ENCODE measurements at regions not wholly inside any gene's neighbourhood (a gene's known extent, or its start where the extent isn't known, plus 50 kb on each side); places are given as distances from the start of the nearest gene placed in this dataset.

- ATAC-seq (no peak), DNase-seq (no peak)
- Histone ChIP-seq H3K4me1 (no peaks in the 10 kb centered on the region), H3K9me3 (no peaks in the 10 kb centered on the region), H3K27ac (no peak overlapping the region), H3K36me3 (no peaks in the 10 kb centered on the region), H3K27me3 (no peaks in the 10 kb centered on the region), H3K4me3 (no peak overlapping the region)
- intact Hi-C loops (cut with DNase I) = no loop called here
- WGBS (ENCODE audit: insufficient coverage, low coverage, low lambda C conversion rate, missing lambda C conversion rate) = 68% methylated on average over 5 of the region's 6 CpGs
- TF ChIP-seq POLR2A (IDR thresholded peaks at IDR 0.05) (no peak), CTCF (IDR thresholded peaks at IDR 0.05) (no peak)
Measured at GRCh38 chr7:26042237-26042636, 109.8 kb upstream of the NFE2L3 start.

GRCh38 chr7:26043801-26044200 lies 108.2 kb upstream of the NFE2L3 start:
- no peak overlapping the region for H3K4me3 ChIP-seq
- ATAC-seq = no peak
- intact Hi-C loops (cut with DNase I) = no loop called here
- H3K9me3 ChIP-seq = no peaks in the 10 kb centered on the region
- H3K27ac ChIP-seq = no peak overlapping the region
- WGBS (ENCODE audit: insufficient coverage, low coverage, low lambda C conversion rate, missing lambda C conversion rate) = 73% methylated on average over 7 of the region's 7 CpGs
- no peak for TF ChIP-seq CTCF (IDR thresholded peaks at IDR 0.05)
- no peaks in the 10 kb centered on the region for H3K36me3 ChIP-seq
- no peak for DNase-seq
- H3K27me3 ChIP-seq = no peaks in the 10 kb centered on the region
- no peaks in the 10 kb centered on the region for H3K4me1 ChIP-seq

DNA sequence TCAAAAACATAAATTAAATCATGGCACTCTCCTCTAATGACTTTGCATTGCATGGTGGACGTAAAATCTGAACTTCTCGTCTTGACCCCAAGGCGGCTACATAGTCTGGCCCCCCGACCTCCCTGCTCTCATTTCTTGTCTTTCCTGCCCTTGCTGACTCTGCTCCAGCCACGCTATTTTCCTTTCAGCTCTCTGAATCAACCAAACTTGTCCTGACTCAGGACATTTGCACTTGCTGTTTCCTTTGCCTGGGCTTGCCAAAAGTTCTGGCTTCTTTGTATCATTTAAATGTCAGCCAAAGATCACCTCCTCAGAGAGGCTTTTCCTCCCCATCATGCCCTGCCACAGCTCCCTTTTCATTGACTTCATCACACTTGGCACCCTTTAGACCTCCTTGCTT lies 107.7 kb upstream of the NFE2L3 start:
- WGBS (ENCODE audit: insufficient coverage, low coverage, low lambda C conversion rate, missing lambda C conversion rate) = 63% methylated on average over 5 of the region's 5 CpGs
- intact Hi-C loops (cut with DNase I) = no loop called here
- no peak for ATAC-seq

DNA sequence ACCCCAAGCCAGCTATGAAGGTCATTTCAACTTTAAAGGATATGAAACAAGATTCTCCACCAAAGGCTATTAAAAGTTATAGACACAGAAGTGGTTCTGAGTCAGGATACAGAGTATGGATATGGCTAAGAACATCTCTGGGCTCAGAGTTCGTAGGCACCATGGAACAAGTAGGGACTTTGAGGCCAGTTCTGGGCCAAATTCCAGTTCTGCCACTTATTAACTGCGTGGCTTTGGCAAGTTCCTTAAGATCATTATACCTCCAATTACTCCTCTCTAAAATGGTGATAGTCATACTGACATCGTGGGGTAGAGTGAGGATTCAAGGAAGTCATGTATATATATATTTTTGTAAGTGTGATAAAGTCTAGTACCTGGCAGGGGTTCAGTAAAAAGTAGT lies 105.8 kb upstream of the NFE2L3 start:
- no peak overlapping the region for H3K4me3 ChIP-seq
- TF ChIP-seq CTCF (IDR thresholded peaks at IDR 0.05) (no peak), POLR2A (IDR thresholded peaks at IDR 0.05) (no peak)
- DNase-seq (peak in 1 of 3 donors; percentile 49), ATAC-seq (peak; percentile 69 to 85 (median 76))
- no peaks in the 10 kb centered on the region for H3K4me1 ChIP-seq
- 13% methylated on average over 3 of the region's 3 CpGs for WGBS (ENCODE audit: insufficient coverage, low coverage, low lambda C conversion rate, missing lambda C conversion rate)
- intact Hi-C loops (cut with DNase I) = no loop called here
- H3K27ac ChIP-seq = no peak overlapping the region
- no peaks in the 10 kb centered on the region for H3K27me3 ChIP-seq
- H3K36me3 ChIP-seq = no peaks in the 10 kb centered on the region
- H3K9me3 ChIP-seq = no peaks in the 10 kb centered on the region

More for the DNA sequence above, 107.7 kb upstream of the NFE2L3 start:
- no peak for TF ChIP-seq POLR2A (IDR thresholded peaks at IDR 0.05)
- TF ChIP-seq CTCF (IDR thresholded peaks at IDR 0.05) = no peak
- Histone ChIP-seq H3K27ac (no peak overlapping the region), H3K4me1 (no peaks in the 10 kb centered on the region), H3K4me3 (no peak overlapping the region), H3K27me3 (no peaks in the 10 kb centered on the region), H3K36me3 (no peaks in the 10 kb centered on the region), H3K9me3 (no peaks in the 10 kb centered on the region)
- no peak for DNase-seq

- Histone ChIP-seq H3K27ac (no peak overlapping the region), H3K9me3 (no peaks in the 10 kb centered on the region), H3K36me3 (no peaks in the 10 kb centered on the region), H3K4me3 (no peak overlapping the region), H3K4me1 (no peaks in the 10 kb centered on the region), H3K27me3 (no peaks in the 10 kb centered on the region)
- intact Hi-C loops (cut with DNase I) = no loop called here
- 94% methylated on average over 1 of the region's 1 CpG for WGBS (ENCODE audit: insufficient coverage, low coverage, low lambda C conversion rate, missing lambda C conversion rate)
- DNase-seq = no peak
- no peak for ATAC-seq
- no peak for TF ChIP-seq CTCF (IDR thresholded peaks at IDR 0.05)
- no peak for TF ChIP-seq POLR2A (IDR thresholded peaks at IDR 0.05)
Measured at GRCh38 chr7:26046878-26047277, 105.1 kb upstream of the NFE2L3 start.
